ENCODE measurements at regions not wholly inside any gene's neighbourhood (a gene's known extent, or its start where the extent isn't known, plus 50 kb on each side); places are given as distances from the start of the nearest gene placed in this dataset.
A peak's percentile ranks its signal among the peaks of the same experiment; 100 is the strongest.

DNA sequence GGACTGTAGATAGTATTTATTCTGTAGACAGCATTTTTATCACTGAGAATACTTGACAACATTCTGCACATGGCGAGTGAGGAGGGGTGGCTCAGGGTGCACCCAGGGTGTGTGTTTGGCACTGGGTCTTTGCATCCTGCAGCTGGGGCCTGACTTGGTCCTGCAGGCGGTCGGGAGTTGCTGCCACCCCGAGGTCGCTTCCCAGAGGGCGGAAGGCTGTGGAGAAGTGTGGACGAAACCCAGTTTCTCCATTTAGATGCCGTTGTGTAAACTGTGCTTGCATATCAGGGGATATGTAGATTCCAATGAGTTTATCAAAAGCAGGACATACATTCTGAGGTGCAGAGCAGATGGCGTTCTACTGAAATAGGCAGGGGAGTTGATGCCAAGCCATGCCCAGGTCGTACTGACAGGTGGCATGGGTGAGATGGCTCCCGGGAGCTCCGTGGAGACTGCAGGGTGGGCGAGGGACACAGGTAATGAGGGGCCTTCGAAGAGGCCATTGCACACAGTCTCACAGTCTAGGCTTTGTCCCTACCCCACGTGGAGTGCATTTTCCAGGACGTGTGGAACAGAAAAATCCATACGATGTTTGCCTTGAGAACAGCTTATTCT is 74.5 kb downstream of the RTP5 start:
- no peak overlapping the region for H4K91ac ChIP-seq (ENCODE audit: low read depth, low read length)
- WGBS (ENCODE audit: extremely low coverage, insufficient coverage, insufficient read length) = no CpG with 5 or more reads among the region's 17 CpGs

GRCh38 chr2:241944821-241945220 is 75.3 kb downstream of the RTP5 start:
- Histone ChIP-seq H3K9ac (ENCODE audit: low read length) (no peak overlapping the region), H3K14ac (ENCODE audit: low read length) (no peak overlapping the region), H3K79me2 (ENCODE audit: control insufficient read depth, insufficient read depth, low read length, poor library complexity) (no peaks in the 10 kb centered on the region), H4K91ac (ENCODE audit: low read depth, low read length) (no peak overlapping the region), H3K18ac (ENCODE audit: low read length) (no peak overlapping the region), H3K4me2 (ENCODE audit: low read length) (no peak overlapping the region), H3K4me3 (ENCODE audit: low read depth, low read length) (no peak overlapping the region), H4K8ac (ENCODE audit: low read depth, low read length) (no peak overlapping the region), H2BK120ac (ENCODE audit: insufficient read depth, low read length, poor library complexity) (no peak overlapping the region), H2BK12ac (ENCODE audit: low read length) (no peak overlapping the region), H3K27me3 (ENCODE audit: insufficient read depth, low read length) (no peaks in the 10 kb centered on the region), H4K12ac (ENCODE audit: low read depth, low read length) (no peak overlapping the region), H3K4ac (ENCODE audit: low read depth, low read length) (no peak overlapping the region), H3K79me1 (ENCODE audit: low read length) (no peaks in the 10 kb centered on the region), H2AK5ac (ENCODE audit: low read length) (no peak overlapping the region), H3K36me3 (ENCODE audit: control insufficient read depth in 1 of 2, insufficient read depth in 2 of 2, low read length in 2 of 2) (no peaks in the 10 kb centered on the region), H3K9me3 (ENCODE audit: insufficient read depth, low read depth, low read length) (peaks cover 18% of the 10 kb centered on the region), H3K4me1 (ENCODE audit: control insufficient read depth in 1 of 2, insufficient read depth in 2 of 2, low read length in 2 of 2) (no peaks in the 10 kb centered on the region), H2BK5ac (ENCODE audit: low read depth, low read length, poor library complexity) (no peak overlapping the region), H2AFZ (ENCODE audit: insufficient read depth, low read length, poor library complexity) (no peak overlapping the region), H3K23ac (ENCODE audit: low read length) (no peak overlapping the region), H3K27ac (ENCODE audit: low read depth, low read length) (no peak overlapping the region)
- no CpG with 5 or more reads among the region's 12 CpGs for WGBS (ENCODE audit: extremely low coverage, insufficient coverage, insufficient read length)
- no peak for DNase-seq

More for the DNA sequence above, 74.5 kb downstream of the RTP5 start:
- no peaks in the 10 kb centered on the region for H3K4me1 ChIP-seq (ENCODE audit: control insufficient read depth in 1 of 2, insufficient read depth in 2 of 2, low read length in 2 of 2)
- H3K23ac ChIP-seq (ENCODE audit: low read length) = no peak overlapping the region
- no peak overlapping the region for H4K12ac ChIP-seq (ENCODE audit: low read depth, low read length)
- H2BK12ac ChIP-seq (ENCODE audit: low read length) = no peak overlapping the region
- no peak overlapping the region for H3K18ac ChIP-seq (ENCODE audit: low read length)
- no peaks in the 10 kb centered on the region for H3K79me2 ChIP-seq (ENCODE audit: control insufficient read depth, insufficient read depth, low read length, poor library complexity)
- peaks cover 21% of the 10 kb centered on the region for H3K9me3 ChIP-seq (ENCODE audit: insufficient read depth, low read depth, low read length)
- no peak overlapping the region for H3K14ac ChIP-seq (ENCODE audit: low read length)
- H3K27me3 ChIP-seq (ENCODE audit: insufficient read depth, low read length) = no peaks in the 10 kb centered on the region
- no peak overlapping the region for H3K4me2 ChIP-seq (ENCODE audit: low read length)
- no peak overlapping the region for H3K27ac ChIP-seq (ENCODE audit: low read depth, low read length)
- no peak overlapping the region for H3K9ac ChIP-seq (ENCODE audit: low read length)
- no peak overlapping the region for H3K4ac ChIP-seq (ENCODE audit: low read depth, low read length)
- H2AK5ac ChIP-seq (ENCODE audit: low read length) = no peak overlapping the region
- no peak overlapping the region for H2AFZ ChIP-seq (ENCODE audit: insufficient read depth, low read length, poor library complexity)
- H2BK120ac ChIP-seq (ENCODE audit: insufficient read depth, low read length, poor library complexity) = no peak overlapping the region
- no peaks in the 10 kb centered on the region for H3K36me3 ChIP-seq (ENCODE audit: control insufficient read depth in 1 of 2, insufficient read depth in 2 of 2, low read length in 2 of 2)
- H3K4me3 ChIP-seq (ENCODE audit: low read depth, low read length) = peak overlapping the region; percentile 47
- no peak for DNase-seq
- H4K8ac ChIP-seq (ENCODE audit: low read depth, low read length) = no peak overlapping the region
- H3K79me1 ChIP-seq (ENCODE audit: low read length) = no peaks in the 10 kb centered on the region
- H2BK5ac ChIP-seq (ENCODE audit: low read depth, low read length, poor library complexity) = no peak overlapping the region

- no peak overlapping the region for H4K12ac ChIP-seq (ENCODE audit: low read depth, low read length)
- no CpG with 5 or more reads among the region's 15 CpGs for WGBS (ENCODE audit: extremely low coverage, insufficient coverage, insufficient read length)
Observed at GRCh38 chr2:241945311-241945710, 75.8 kb downstream of the RTP5 start.

DNA sequence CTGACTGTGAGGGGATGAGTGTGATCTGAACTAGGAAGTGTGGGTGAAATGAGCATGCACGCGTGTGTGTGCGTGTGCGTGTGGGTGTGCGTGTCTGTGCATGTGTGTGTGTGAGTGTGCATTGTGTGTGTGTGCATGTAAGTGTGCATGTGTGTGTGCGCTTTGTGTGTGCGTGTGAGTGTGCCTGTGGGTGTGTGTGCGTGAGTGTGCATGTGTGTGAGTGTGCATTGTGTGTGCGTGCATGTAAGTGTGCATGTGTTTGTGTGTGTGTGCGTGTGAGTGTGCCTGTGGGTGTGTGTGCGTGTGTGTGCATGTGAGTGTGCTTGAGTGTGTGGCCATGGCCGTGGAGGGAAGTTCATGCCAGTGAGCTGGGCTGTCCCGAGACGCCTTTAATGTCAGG is 76.3 kb downstream of the RTP5 start:
- no peaks in the 10 kb centered on the region for H3K79me2 ChIP-seq (ENCODE audit: control insufficient read depth, insufficient read depth, low read length, poor library complexity)
- no peak overlapping the region for H3K4ac ChIP-seq (ENCODE audit: low read depth, low read length)
- no peak overlapping the region for H4K12ac ChIP-seq (ENCODE audit: low read depth, low read length)
- no peak overlapping the region for H2BK5ac ChIP-seq (ENCODE audit: low read depth, low read length, poor library complexity)
- no peak overlapping the region for H3K14ac ChIP-seq (ENCODE audit: low read length)
- no peak overlapping the region for H2AFZ ChIP-seq (ENCODE audit: insufficient read depth, low read length, poor library complexity)
- H3K23ac ChIP-seq (ENCODE audit: low read length) = peak overlapping the region; percentile 2
- H4K8ac ChIP-seq (ENCODE audit: low read depth, low read length) = no peak overlapping the region
- H3K4me1 ChIP-seq (ENCODE audit: control insufficient read depth in 1 of 2, insufficient read depth in 2 of 2, low read length in 2 of 2) = no peaks in the 10 kb centered on the region
- no peaks in the 10 kb centered on the region for H3K36me3 ChIP-seq (ENCODE audit: control insufficient read depth in 1 of 2, insufficient read depth in 2 of 2, low read length in 2 of 2)
- no peak overlapping the region for H3K9ac ChIP-seq (ENCODE audit: low read length)
- no peak for DNase-seq
- H3K79me1 ChIP-seq (ENCODE audit: low read length) = no peaks in the 10 kb centered on the region
- no peaks in the 10 kb centered on the region for H3K27me3 ChIP-seq (ENCODE audit: insufficient read depth, low read length)
- H3K27ac ChIP-seq (ENCODE audit: low read depth, low read length) = no peak overlapping the region
- no peak overlapping the region for H2AK5ac ChIP-seq (ENCODE audit: low read length)
- H3K4me2 ChIP-seq (ENCODE audit: low read length) = no peak overlapping the region
- H3K4me3 ChIP-seq (ENCODE audit: low read depth, low read length) = peak overlapping the region; percentile 55
- peaks cover 18% of the 10 kb centered on the region for H3K9me3 ChIP-seq (ENCODE audit: insufficient read depth, low read depth, low read length)
- WGBS (ENCODE audit: extremely low coverage, insufficient coverage, insufficient read length) = no CpG with 5 or more reads among the region's 14 CpGs
- H2BK12ac ChIP-seq (ENCODE audit: low read length) = no peak overlapping the region
- no peak overlapping the region for H4K91ac ChIP-seq (ENCODE audit: low read depth, low read length)
- no peak overlapping the region for H3K18ac ChIP-seq (ENCODE audit: low read length)
- no peak overlapping the region for H2BK120ac ChIP-seq (ENCODE audit: insufficient read depth, low read length, poor library complexity)

More at GRCh38 chr2:241945311-241945710, 75.8 kb downstream of the RTP5 start:
- Histone ChIP-seq H2AK5ac (ENCODE audit: low read length) (no peak overlapping the region), H2BK12ac (ENCODE audit: low read length) (no peak overlapping the region), H3K4me1 (ENCODE audit: control insufficient read depth in 1 of 2, insufficient read depth in 2 of 2, low read length in 2 of 2) (no peaks in the 10 kb centered on the region), H3K18ac (ENCODE audit: low read length) (no peak overlapping the region), H3K27ac (ENCODE audit: low read depth, low read length) (no peak overlapping the region), H3K23ac (ENCODE audit: low read length) (no peak overlapping the region), H4K8ac (ENCODE audit: low read depth, low read length) (no peak overlapping the region), H3K27me3 (ENCODE audit: insufficient read depth, low read length) (no peaks in the 10 kb centered on the region), H2BK120ac (ENCODE audit: insufficient read depth, low read length, poor library complexity) (no peak overlapping the region), H3K79me1 (ENCODE audit: low read length) (no peaks in the 10 kb centered on the region), H3K14ac (ENCODE audit: low read length) (no peak overlapping the region), H3K9me3 (ENCODE audit: insufficient read depth, low read depth, low read length) (peaks cover 18% of the 10 kb centered on the region), H3K4ac (ENCODE audit: low read depth, low read length) (no peak overlapping the region), H3K4me2 (ENCODE audit: low read length) (no peak overlapping the region), H3K4me3 (ENCODE audit: low read depth, low read length) (no peak overlapping the region), H3K9ac (ENCODE audit: low read length) (no peak overlapping the region), H3K36me3 (ENCODE audit: control insufficient read depth in 1 of 2, insufficient read depth in 2 of 2, low read length in 2 of 2) (no peaks in the 10 kb centered on the region), H2AFZ (ENCODE audit: insufficient read depth, low read length, poor library complexity) (no peak overlapping the region), H3K79me2 (ENCODE audit: control insufficient read depth, insufficient read depth, low read length, poor library complexity) (no peaks in the 10 kb centered on the region), H4K91ac (ENCODE audit: low read depth, low read length) (no peak overlapping the region), H2BK5ac (ENCODE audit: low read depth, low read length, poor library complexity) (no peak overlapping the region)
- DNase-seq = no peak

Data from trophoblast cell (in vitro differentiated cells and primary cell).